Lung (tissue), 11 donors: ENCODE measurements at regions not wholly inside any gene's neighbourhood (a gene's known extent, or its start where the extent isn't known, plus 50 kb on each side); places are given as distances from the start of the nearest gene placed in this dataset.

ENCODE experiments used
- ATAC-seq: fragments of 200-7000 bp; cut with Tn5 transposase; one replicate; pipeline ENCODE4 v1.9.1; 2020; ENCODE audit warnings: moderate number of reproducible peaks; ENCODE audit not compliant: insufficient read depth, low FRiP score
- DNase-seq, 3 donors: peaks; one replicate each; pipeline ENCODE4 v3.0.0-alpha.2; 2013 to 2017
- H3K27ac ChIP-seq, 2 donors: one replicate each; pipeline ENCODE4 v1.5.1; 2013; ENCODE audit warnings: mild to moderate bottlenecking in 2 of 2, moderate library complexity in 2 of 2, control low read depth in 1 of 2, inconsistent platforms in 1 of 2, low read depth in 1 of 2, low read length in 1 of 2
- H3K27me3 ChIP-seq, 3 donors: one replicate each; pipeline ENCODE4 v1.5.1; 2013; ENCODE audit warnings: low read length in 2 of 3; ENCODE audit not compliant: control insufficient read depth in 3 of 3, insufficient read depth in 3 of 3
- H3K36me3 ChIP-seq, 4 donors: one replicate each; pipeline ENCODE4 v1.5.1; 2013; ENCODE audit warnings: low read length in 4 of 4, mild to moderate bottlenecking in 1 of 4, moderate library complexity in 1 of 4; ENCODE audit not compliant: control insufficient read depth in 4 of 4, insufficient read depth in 4 of 4
- H3K4me1 ChIP-seq, 5 donors: one replicate each; pipeline ENCODE4 v1.5.1; 2013; ENCODE audit warnings: low read length in 5 of 5, mild to moderate bottlenecking in 2 of 5, moderate library complexity in 1 of 5; ENCODE audit not compliant: control insufficient read depth in 5 of 5, insufficient read depth in 5 of 5
- H3K4me3 ChIP-seq: one replicate; pipeline ENCODE4 v1.5.1; 2013; ENCODE audit warnings: mild to moderate bottlenecking, control low read depth, moderate library complexity
- H3K9ac ChIP-seq, 2 donors: one replicate each; pipeline ENCODE4 v1.5.1; 2013; ENCODE audit warnings: low read length in 2 of 2, control low read depth in 1 of 2; ENCODE audit not compliant: insufficient read depth in 1 of 2
- H3K9me3 ChIP-seq, 4 donors: one replicate each; pipeline ENCODE4 v1.5.1; 2013; ENCODE audit warnings: low read length in 3 of 4, mild to moderate bottlenecking in 1 of 4, moderate library complexity in 1 of 4; ENCODE audit not compliant: control insufficient read depth in 4 of 4, insufficient read depth in 3 of 4
- CTCF ChIP-seq: IDR thresholded peaks from 2 replicates; pipeline ENCODE4 v1.5.1; 2012; ENCODE audit warnings: mild to moderate bottlenecking; ENCODE audit errors: control extremely low read depth, extremely low read depth
- WGBS, 2 donors: extraction: QIAGEN DNeasy Blood & Tissue Kit; methylation state at CpG; one replicate each; pipeline ENCODE4 v1.1.7; 2013; 5-methylcytosine and 5-hydroxymethylcytosine counted together
- donor health status: control.
- donor health status: control.
- donor health status: Bipolar disorder and iron deficiency.
- donor health status: healthy.
- donor health status: DM: yes; HTN: yes; CAD: no.

GRCh38 chr3:18655827-18656226 is 230.7 kb upstream of the SATB1 start:
- H3K9me3 ChIP-seq = no peaks in the 10 kb centered on the region
- no peaks in the 10 kb centered on the region for H3K36me3 ChIP-seq
- H3K4me3 ChIP-seq = no peak overlapping the region
- peak in 1 of 3 donors; percentile 7 for DNase-seq
- no peak overlapping the region for H3K9ac ChIP-seq
- no peaks in the 10 kb centered on the region for H3K4me1 ChIP-seq
- no peak overlapping the region for H3K27ac ChIP-seq
- no peak for TF ChIP-seq CTCF
- no peaks in the 10 kb centered on the region for H3K27me3 ChIP-seq
- ATAC-seq = no peak
- 85 to 97% methylated on average over 1 of the region's 1 CpG for WGBS, 2 donors

- H3K36me3 ChIP-seq = no peaks in the 10 kb centered on the region
- TF ChIP-seq CTCF = no peak
- no peak overlapping the region for H3K27ac ChIP-seq
- no peak overlapping the region for H3K9ac ChIP-seq
- H3K27me3 ChIP-seq = no peaks in the 10 kb centered on the region
- H3K4me3 ChIP-seq = no peak overlapping the region
- peaks cover 0 to 7% (median 0%) of the 10 kb centered on the region in 5 donors for H3K4me1 ChIP-seq
- no peak for ATAC-seq
- H3K9me3 ChIP-seq = no peaks in the 10 kb centered on the region
- 91 to 93% methylated on average over 3 of the region's 3 CpGs for WGBS, 2 donors
- DNase-seq = no peak
Measured at GRCh38 chr3:18652781-18653180, 227.6 kb upstream of the SATB1 start.

- no peak overlapping the region for H3K9ac ChIP-seq
Measured at GRCh38 chr3:18650731-18651130, 225.6 kb upstream of the SATB1 start.

More at GRCh38 chr3:18650731-18651130, 225.6 kb upstream of the SATB1 start:
- no peak for ATAC-seq
- Histone ChIP-seq H3K36me3 (no peaks in the 10 kb centered on the region), H3K27ac (no peak overlapping the region), H3K4me1 (peaks cover 0 to 7% (median 0%) of the 10 kb centered on the region in 5 donors), H3K4me3 (no peak overlapping the region), H3K9me3 (no peaks in the 10 kb centered on the region), H3K27me3 (no peaks in the 10 kb centered on the region)
- DNase-seq = no peak
- no peak for TF ChIP-seq CTCF
- 82 to 85% methylated on average over 5 of the region's 5 CpGs for WGBS, 2 donors
